Aorta (tissue), 5 donors: ENCODE measurements at regions not wholly inside any gene's neighbourhood (a gene's known extent, or its start where the extent isn't known, plus 50 kb on each side); places are given as distances from the start of the nearest gene placed in this dataset.

Experiments
- ATAC-seq: fragments of 200-7000 bp; cut with Tn5 transposase; one replicate; pipeline ENCODE4 v1.9.1; 2022; ENCODE audit warnings: moderate library complexity; ENCODE audit not compliant: low FRiP score
- DNase-seq, 2 donors: peaks; one replicate each; pipeline ENCODE4 v3.0.0-alpha.2; 2020
- H3K27ac ChIP-seq, 2 donors: one replicate each; pipeline ENCODE4 v1.5.1; 2013; ENCODE audit warnings: low read length in 2 of 2, mild to moderate bottlenecking in 2 of 2, moderate library complexity in 2 of 2, control low read depth in 1 of 2, inconsistent platforms in 1 of 2, low read depth in 1 of 2
- H3K27me3 ChIP-seq, 2 donors: one replicate each; pipeline ENCODE4 v1.6.1; 2013; ENCODE audit warnings: control low read depth in 1 of 2, low read length in 1 of 2, mild to moderate bottlenecking in 1 of 2, moderate library complexity in 1 of 2; ENCODE audit not compliant: insufficient read depth in 2 of 2, control insufficient read depth in 1 of 2
- H3K36me3 ChIP-seq, 2 donors: one replicate each; pipeline ENCODE4 v1.6.1; 2013; ENCODE audit warnings: control low read depth in 1 of 2, low read length in 1 of 2, mild to moderate bottlenecking in 1 of 2; ENCODE audit not compliant: insufficient read depth in 2 of 2, control insufficient read depth in 1 of 2
- H3K4me1 ChIP-seq, 2 donors: one replicate each; pipeline ENCODE4 v1.6.1; 2013; ENCODE audit warnings: low read length in 2 of 2, control low read depth in 1 of 2, mild to moderate bottlenecking in 1 of 2, moderate library complexity in 1 of 2; ENCODE audit not compliant: insufficient read depth in 2 of 2, control insufficient read depth in 1 of 2
- H3K4me3 ChIP-seq, 2 donors: one replicate each; pipeline ENCODE4 v1.5.1; 2013; ENCODE audit warnings: low read length in 2 of 2, control low read depth in 1 of 2, mild to moderate bottlenecking in 1 of 2
- H3K9me3 ChIP-seq: one replicate; pipeline ENCODE4 v1.6.1; 2013; ENCODE audit warnings: mild to moderate bottlenecking, low read length; ENCODE audit not compliant: control insufficient read depth
- WGBS, 2 donors: extraction: QIAGEN DNeasy Blood & Tissue Kit; methylation state at CpG; one replicate each; pipeline ENCODE4 v1.1.7; 2013; 5-methylcytosine and 5-hydroxymethylcytosine counted together
- intact Hi-C, 2 donors: fragments of 100-400 bp; cut with DNase I; formaldehyde crosslinking; loops; one replicate each; pipeline versions ENCODE4 v1.14.2 to v1.15.0; 2022
- donor health status: healthy with polysubstance abuse.
- donor health status: Bipolar disorder and iron deficiency.
- donor health status: DM: no; HTN: no; CAD: no.
- donor health status: DM: no; HTN: no; CAD: no.
- donor health status: DM: yes; HTN: yes; CAD: no.

DNA sequence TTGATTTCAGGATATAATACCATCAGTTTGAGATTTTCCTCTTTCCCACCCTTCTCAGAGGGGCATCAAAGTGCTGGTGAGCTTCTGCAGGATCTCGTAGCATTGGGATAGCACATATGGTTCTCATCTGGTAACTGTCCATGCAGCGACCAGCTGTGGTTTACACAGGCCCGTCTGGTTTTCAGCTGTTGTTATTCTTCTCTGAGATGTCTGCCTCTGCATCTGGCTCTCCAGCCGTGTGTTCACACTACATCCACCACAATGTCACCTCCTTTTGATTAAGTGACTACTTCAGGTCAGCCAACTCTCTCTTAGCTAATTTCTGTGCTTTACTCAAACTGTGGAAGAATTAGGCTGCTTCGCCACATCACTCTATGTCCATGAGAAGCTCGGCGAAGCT lies 676.7 kb upstream of the TENM3 start:
- Histone ChIP-seq H3K4me1 (no peaks in the 10 kb centered on the region), H3K4me3 (no peak overlapping the region), H3K9me3 (no peaks in the 10 kb centered on the region), H3K36me3 (no peaks in the 10 kb centered on the region), H3K27me3 (no peaks in the 10 kb centered on the region), H3K27ac (no peak overlapping the region)
- ATAC-seq (no peak), DNase-seq (no peak)
- 45 to 46% methylated on average over 7 of the region's 7 CpGs for WGBS, 2 donors
- intact Hi-C loops = no loop called here

GRCh38 chr4:181569553-181569952 lies 673.6 kb upstream of the TENM3 start:
- no peaks in the 10 kb centered on the region for H3K9me3 ChIP-seq
- 48 to 51% methylated on average over 2 of the region's 2 CpGs for WGBS, 2 donors
- intact Hi-C loops = no loop called here
- DNase-seq = no peak
- no peak for ATAC-seq
- H3K36me3 ChIP-seq = no peaks in the 10 kb centered on the region
- H3K27ac ChIP-seq = no peak overlapping the region
- H3K4me1 ChIP-seq = no peaks in the 10 kb centered on the region
- no peak overlapping the region for H3K4me3 ChIP-seq
- no peaks in the 10 kb centered on the region for H3K27me3 ChIP-seq

GRCh38 chr4:181578911-181579310 lies 664.3 kb upstream of the TENM3 start:
- H3K9me3 ChIP-seq = no peaks in the 10 kb centered on the region
- H3K27ac ChIP-seq = no peak overlapping the region
- intact Hi-C loops = no loop called here
- ATAC-seq (no peak), DNase-seq (no peak)
- no peaks in the 10 kb centered on the region for H3K4me1 ChIP-seq
- H3K4me3 ChIP-seq = no peak overlapping the region
- WGBS, 2 donors = 52 to 66% methylated on average over 5 of the region's 5 CpGs
- H3K36me3 ChIP-seq = no peaks in the 10 kb centered on the region
- H3K27me3 ChIP-seq = no peaks in the 10 kb centered on the region

DNA sequence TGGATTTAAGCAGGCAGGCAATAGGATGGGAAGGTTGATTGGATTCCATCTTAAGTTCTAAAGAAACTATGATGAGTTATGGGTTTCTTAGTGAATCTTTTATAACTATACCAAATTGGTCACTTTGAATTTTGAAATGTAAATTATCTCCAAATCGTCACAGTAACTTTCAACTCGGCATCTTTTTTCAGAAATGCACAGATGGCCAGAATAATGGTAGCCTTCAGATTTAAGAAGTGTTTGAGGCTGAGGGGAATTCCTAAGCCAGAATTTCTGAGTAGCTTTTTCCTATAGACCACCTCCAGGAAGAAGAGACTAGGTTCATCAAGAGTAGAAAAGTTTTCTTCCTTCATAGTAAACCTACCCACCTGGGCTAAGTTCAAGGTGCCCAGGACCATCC lies 663.7 kb upstream of the TENM3 start:
- H3K36me3 ChIP-seq = no peaks in the 10 kb centered on the region
- no peak overlapping the region for H3K27ac ChIP-seq
- no peaks in the 10 kb centered on the region for H3K9me3 ChIP-seq
- 75 to 83% methylated on average over 2 of the region's 2 CpGs for WGBS, 2 donors
- ATAC-seq (no peak), DNase-seq (no peak)
- H3K4me3 ChIP-seq = no peak overlapping the region
- intact Hi-C loops = no loop called here
- no peaks in the 10 kb centered on the region for H3K27me3 ChIP-seq
- H3K4me1 ChIP-seq = no peaks in the 10 kb centered on the region

DNA sequence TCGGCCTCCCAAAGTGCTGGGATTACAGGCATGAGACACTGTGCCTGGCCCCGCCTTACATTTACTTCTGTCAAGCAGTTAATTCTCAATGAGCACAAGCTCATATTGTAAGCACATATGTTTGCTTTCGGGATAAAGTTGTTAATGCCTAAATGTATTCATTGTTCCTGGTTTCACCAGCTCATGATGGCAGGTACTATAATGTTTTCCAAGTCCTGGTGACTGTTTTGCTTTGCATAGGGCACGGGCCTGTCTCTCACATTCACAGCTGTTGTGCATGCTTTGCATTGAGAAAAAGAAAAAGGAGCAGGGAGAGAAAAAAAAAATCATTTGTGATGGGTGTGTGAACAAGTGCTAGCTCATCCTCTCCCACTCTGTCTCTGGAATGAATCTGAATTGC lies 661.2 kb upstream of the TENM3 start:
- H3K27me3 ChIP-seq = no peaks in the 10 kb centered on the region
- ATAC-seq = no peak
- H3K9me3 ChIP-seq = no peaks in the 10 kb centered on the region
- no peaks in the 10 kb centered on the region for H3K4me1 ChIP-seq
- WGBS, 2 donors = 83 to 85% methylated on average over 4 of the region's 4 CpGs
- no peaks in the 10 kb centered on the region for H3K36me3 ChIP-seq
- no peak overlapping the region for H3K4me3 ChIP-seq
- no peak for DNase-seq
- no peak overlapping the region for H3K27ac ChIP-seq
- intact Hi-C loops = no loop called here

DNA sequence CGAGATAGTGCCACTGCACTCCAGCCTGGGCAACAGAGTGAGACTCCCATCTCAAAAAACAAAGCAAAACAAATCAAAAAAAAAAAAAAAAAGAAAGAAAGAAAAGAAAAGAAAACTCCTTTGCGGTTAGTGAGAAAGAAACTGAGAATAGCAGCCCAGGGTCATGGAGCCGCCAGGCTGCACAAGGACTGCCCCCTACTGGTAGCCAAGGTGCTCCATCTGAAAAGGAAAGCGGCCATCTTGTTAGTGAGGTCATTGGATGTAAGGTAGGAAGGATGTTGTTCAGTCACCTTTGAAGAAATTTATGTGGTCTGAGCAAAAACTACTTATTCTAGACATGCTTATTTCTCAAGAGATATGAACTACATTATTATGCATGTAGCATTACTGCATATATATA lies 660.6 kb upstream of the TENM3 start:
- no peaks in the 10 kb centered on the region for H3K9me3 ChIP-seq
- H3K4me3 ChIP-seq = no peak overlapping the region
- H3K27me3 ChIP-seq = no peaks in the 10 kb centered on the region
- no peaks in the 10 kb centered on the region for H3K36me3 ChIP-seq
- no peak overlapping the region for H3K27ac ChIP-seq
- ATAC-seq (no peak), DNase-seq (no peak)
- 91 to 94% methylated on average over 4 of the region's 4 CpGs for WGBS, 2 donors
- intact Hi-C loops = no loop called here
- no peaks in the 10 kb centered on the region for H3K4me1 ChIP-seq

DNA sequence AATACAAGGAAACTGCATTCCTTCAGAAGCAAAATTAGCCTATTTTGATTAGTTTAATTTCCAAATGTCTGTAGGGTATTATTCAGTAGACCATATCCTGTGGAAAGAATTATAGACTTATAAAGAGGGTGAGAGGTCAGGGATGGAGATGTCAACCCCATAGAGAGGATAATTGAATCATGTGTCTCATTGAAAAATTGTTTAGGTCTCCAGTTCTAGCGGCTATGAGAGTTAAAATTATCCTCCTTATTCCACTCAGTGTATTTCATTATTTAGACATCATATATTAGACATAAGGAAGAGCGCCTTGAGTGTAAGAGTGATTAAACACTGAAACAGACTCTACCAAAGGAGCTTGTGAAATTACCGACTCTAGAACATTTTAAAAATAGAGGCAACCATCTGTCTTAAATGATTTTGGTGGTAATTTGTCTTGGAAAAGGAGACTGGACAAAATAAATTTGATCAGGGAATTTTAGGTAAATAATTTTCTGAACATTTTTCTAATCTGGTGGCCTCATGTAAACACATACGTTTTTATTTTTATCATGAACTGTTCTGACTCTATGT lies 654.4 kb upstream of the TENM3 start:
- no peak overlapping the region for H3K4me3 ChIP-seq
- no peaks in the 10 kb centered on the region for H3K9me3 ChIP-seq
- no peak overlapping the region for H3K27ac ChIP-seq
- 40 to 50% methylated on average over 4 of the region's 4 CpGs for WGBS, 2 donors
- H3K27me3 ChIP-seq = no peaks in the 10 kb centered on the region
- no peak for DNase-seq
- H3K36me3 ChIP-seq = no peaks in the 10 kb centered on the region
- H3K4me1 ChIP-seq = no peaks in the 10 kb centered on the region
- intact Hi-C loops = no loop called here
- ATAC-seq = no peak

- Histone ChIP-seq H3K4me3 (no peak overlapping the region), H3K27me3 (no peaks in the 10 kb centered on the region), H3K9me3 (no peaks in the 10 kb centered on the region), H3K4me1 (no peaks in the 10 kb centered on the region), H3K36me3 (no peaks in the 10 kb centered on the region), H3K27ac (no peak overlapping the region)
- intact Hi-C loops = no loop called here
- 38 to 40% methylated on average over 5 of the region's 5 CpGs for WGBS, 2 donors
- DNase-seq (no peak), ATAC-seq (no peak)
Measured at GRCh38 chr4:181592221-181592745, 650.9 kb upstream of the TENM3 start.

DNA sequence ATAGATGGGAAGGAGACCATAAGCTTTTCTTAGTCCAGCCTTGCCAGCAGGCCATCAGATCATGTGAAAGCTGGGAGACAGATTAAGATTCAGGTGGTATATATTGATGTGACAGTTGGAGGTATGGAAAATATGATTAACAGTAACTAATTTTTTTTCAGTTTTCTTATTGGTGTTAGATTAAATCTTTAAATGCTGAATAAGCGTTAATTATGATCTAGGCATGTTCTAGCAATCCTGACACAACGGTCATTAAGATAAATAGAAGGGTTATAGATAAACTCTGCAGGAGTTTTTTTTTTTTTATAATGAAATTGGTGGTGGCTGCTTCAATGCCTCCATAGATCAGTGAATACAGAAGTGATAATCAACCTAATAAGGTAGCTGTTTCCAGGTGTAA lies 649.5 kb upstream of the TENM3 start:
- no peaks in the 10 kb centered on the region for H3K27me3 ChIP-seq
- intact Hi-C loops = no loop called here
- H3K27ac ChIP-seq = no peak overlapping the region
- 65 to 67% methylated on average over 2 of the region's 2 CpGs for WGBS, 2 donors
- DNase-seq (no peak), ATAC-seq (no peak)
- no peaks in the 10 kb centered on the region for H3K9me3 ChIP-seq
- H3K4me1 ChIP-seq = no peaks in the 10 kb centered on the region
- H3K36me3 ChIP-seq = no peaks in the 10 kb centered on the region
- H3K4me3 ChIP-seq = no peak overlapping the region
